ENCODE measurements at regions not wholly inside any gene's neighbourhood (a gene's known extent, or its start where the extent isn't known, plus 50 kb on each side); places are given as distances from the start of the nearest gene placed in this dataset.

DNA sequence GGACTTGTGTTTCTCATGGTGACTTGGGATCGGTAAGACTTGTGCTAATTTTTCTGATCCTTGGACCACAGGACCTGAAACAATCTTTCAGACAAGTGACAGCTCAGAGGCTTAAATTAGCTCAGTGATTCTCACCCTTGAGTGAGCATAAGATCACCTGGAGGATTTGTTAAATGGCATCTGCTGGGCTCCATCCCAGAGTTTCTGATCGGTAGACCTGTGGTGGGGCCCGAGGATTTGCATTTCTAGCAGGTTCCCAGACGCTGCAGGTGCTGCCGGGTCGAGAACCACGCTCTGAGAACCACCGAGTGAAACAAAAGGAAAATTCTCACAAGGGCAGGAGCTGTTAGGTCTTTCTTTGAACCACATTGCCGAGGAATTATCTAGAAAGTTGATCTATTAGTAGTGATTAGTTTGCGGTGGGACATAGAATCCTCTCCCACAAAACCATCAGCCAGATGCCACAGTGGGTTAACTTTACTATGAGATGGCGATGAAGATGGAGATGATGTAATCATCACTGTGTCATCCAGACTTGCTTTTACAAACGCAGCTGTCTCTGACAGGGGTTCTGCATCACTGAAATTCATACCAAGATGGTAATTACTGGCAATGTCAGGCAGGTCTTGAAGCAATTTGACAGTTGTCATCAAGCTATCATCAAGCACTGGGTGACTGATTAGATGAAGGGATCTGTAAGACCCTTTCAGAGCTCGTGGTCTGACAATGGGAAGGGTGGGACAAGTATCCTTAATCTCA is 184.0 kb downstream of the AACS start:
- no peak overlapping the region for H3K4me3 ChIP-seq (ENCODE audit: low read depth, low read length)
- TF ChIP-seq, protein P1, sequence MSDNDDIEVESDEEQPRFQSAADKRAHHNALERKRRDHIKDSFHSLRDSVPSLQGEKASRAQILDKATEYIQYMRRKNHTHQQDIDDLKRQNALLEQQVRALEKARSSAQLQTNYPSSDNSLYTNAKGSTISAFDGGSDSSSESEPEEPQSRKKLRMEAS (IDR thresholded peaks at IDR 0.05; ENCODE audit: low read depth, low read length), result no peak
- TF ChIP-seq POLR2A (IDR thresholded peaks at IDR 0.05; ENCODE audit: extremely low read depth, insufficient read length) (no peak), MYC (IDR thresholded peaks at IDR 0.05; ENCODE audit: low read depth, low read length) (no peak), CTCF (IDR thresholded peaks at IDR 0.05; ENCODE audit: low read depth, low read length) (no peak)

DNA sequence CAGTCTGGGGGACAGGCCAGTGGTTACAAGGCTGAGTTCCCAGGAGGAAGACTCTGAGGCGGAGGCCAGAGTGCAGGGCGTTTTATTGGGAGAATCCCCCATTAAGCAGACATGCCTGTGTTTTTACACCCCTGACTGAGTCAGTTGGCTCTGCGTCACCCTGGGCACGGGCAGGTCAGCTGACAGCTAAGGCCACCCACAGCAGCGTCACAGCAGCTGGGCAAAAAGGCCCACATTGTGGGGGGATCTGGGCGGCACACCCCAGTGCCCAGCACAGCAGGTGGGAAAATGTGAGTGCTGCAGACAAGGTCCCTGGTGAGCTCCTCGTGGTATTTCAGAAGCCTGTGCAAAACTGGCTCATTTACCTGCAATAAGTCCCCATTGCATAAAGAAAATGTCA is 184.7 kb downstream of the AACS start:
- H3K4me3 ChIP-seq (ENCODE audit: low read depth, low read length), result no peak overlapping the region
- no peak for DNase-seq (ENCODE audit: low read depth)
- TF ChIP-seq POLR2A (IDR thresholded peaks at IDR 0.05; ENCODE audit: extremely low read depth, insufficient read length), result no peak
- no peak for TF ChIP-seq CTCF (IDR thresholded peaks at IDR 0.05; ENCODE audit: low read depth, low read length)
- TF ChIP-seq, protein P1 (IDR thresholded peaks at IDR 0.05; ENCODE audit: low read depth, low read length), result no peak
- no peak for TF ChIP-seq MYC (IDR thresholded peaks at IDR 0.05; ENCODE audit: low read depth, low read length)

More for the DNA sequence above, 184.0 kb downstream of the AACS start:
- no peak for DNase-seq (ENCODE audit: low read depth)

- TF ChIP-seq CTCF (IDR thresholded peaks at IDR 0.05; ENCODE audit: low read depth, low read length) (no peak), MYC (IDR thresholded peaks at IDR 0.05; ENCODE audit: low read depth, low read length) (no peak), POLR2A (IDR thresholded peaks at IDR 0.05; ENCODE audit: extremely low read depth, insufficient read length) (no peak)
- TF ChIP-seq, protein P1 (IDR thresholded peaks at IDR 0.05; ENCODE audit: low read depth, low read length), result no peak
- H3K4me3 ChIP-seq (ENCODE audit: low read depth, low read length), result no peak overlapping the region
- no peak for DNase-seq (ENCODE audit: low read depth)
These were observed 189.0 kb downstream of the AACS start for GRCh38 chr12:125254236-125254635.

GRCh38 chr12:125254856-125255255 is 189.6 kb downstream of the AACS start:
- H3K4me3 ChIP-seq (ENCODE audit: low read depth, low read length), result no peak overlapping the region
- DNase-seq (ENCODE audit: low read depth), result no peak
- TF ChIP-seq, protein P1 (IDR thresholded peaks at IDR 0.05; ENCODE audit: low read depth, low read length), result no peak
- no peak for TF ChIP-seq MYC (IDR thresholded peaks at IDR 0.05; ENCODE audit: low read depth, low read length)
- TF ChIP-seq CTCF (IDR thresholded peaks at IDR 0.05; ENCODE audit: low read depth, low read length), result no peak
- TF ChIP-seq POLR2A (IDR thresholded peaks at IDR 0.05; ENCODE audit: extremely low read depth, insufficient read length), result no peak

- DNase-seq (ENCODE audit: low read depth), result no peak
- no peak overlapping the region for H3K4me3 ChIP-seq (ENCODE audit: low read depth, low read length)
- TF ChIP-seq, protein P1 (IDR thresholded peaks at IDR 0.05; ENCODE audit: low read depth, low read length), result no peak
- TF ChIP-seq MYC (IDR thresholded peaks at IDR 0.05; ENCODE audit: low read depth, low read length) (no peak), POLR2A (IDR thresholded peaks at IDR 0.05; ENCODE audit: extremely low read depth, insufficient read length) (no peak), CTCF (IDR thresholded peaks at IDR 0.05; ENCODE audit: low read depth, low read length) (no peak)
These were observed 190.8 kb downstream of the AACS start for GRCh38 chr12:125255935-125256633.
